ENCODE measurements at regions not wholly inside any gene's neighbourhood (a gene's known extent, or its start where the extent isn't known, plus 50 kb on each side); places are given as distances from the start of the nearest gene placed in this dataset.
"Not testable (repeated sequence)": the region's sequence is repeated elsewhere in the genome, so short reads cannot be mapped to it uniquely, and the experiment has no call there.

- no peaks in the 10 kb centered on the region for H3K4me1 ChIP-seq
- no peaks in the 10 kb centered on the region for H3K36me3 ChIP-seq
- intact Hi-C loops (cut with DNase I), result no loop called here
- H3K27ac ChIP-seq, result no peak overlapping the region
- no peak for DNase-seq (ENCODE audit: extremely low spot score in 2 of 2)
- H3K27me3 ChIP-seq, result no peaks in the 10 kb centered on the region
- no peaks in the 10 kb centered on the region for H3K9me3 ChIP-seq
- TF ChIP-seq POLR2A (IDR thresholded peaks at IDR 0.05) (no peak), CTCF (IDR thresholded peaks at IDR 0.05) (no peak), POLR2AphosphoS5 (IDR thresholded peaks at IDR 0.05; ENCODE audit: insufficient read depth in 1 of 2, low read depth in 1 of 2) (no peak)
- H3K4me3 ChIP-seq, result no peak overlapping the region
These were observed 399.8 kb downstream of the ADCYAP1 start for GRCh38 chr18:1304392-1304992.

GRCh38 chr18:1306641-1307040 is 402.0 kb downstream of the ADCYAP1 start:
- H3K4me1 ChIP-seq, result no peaks in the 10 kb centered on the region
- H3K27ac ChIP-seq, result no peak overlapping the region
- H3K36me3 ChIP-seq, result no peaks in the 10 kb centered on the region
- no peak for DNase-seq (ENCODE audit: extremely low spot score in 2 of 2)
- H3K27me3 ChIP-seq, result no peaks in the 10 kb centered on the region
- intact Hi-C loops (cut with DNase I), result no loop called here
- TF ChIP-seq POLR2A (IDR thresholded peaks at IDR 0.05) (no peak), CTCF (IDR thresholded peaks at IDR 0.05) (no peak), POLR2AphosphoS5 (IDR thresholded peaks at IDR 0.05; ENCODE audit: insufficient read depth in 1 of 2, low read depth in 1 of 2) (no peak)
- no peaks in the 10 kb centered on the region for H3K9me3 ChIP-seq
- no peak overlapping the region for H3K4me3 ChIP-seq

- Histone ChIP-seq H3K9me3 (no peaks in the 10 kb centered on the region), H3K4me1 (no peaks in the 10 kb centered on the region), H3K4me3 (no peak overlapping the region), H3K27me3 (no peaks in the 10 kb centered on the region), H3K27ac (no peak overlapping the region), H3K36me3 (no peaks in the 10 kb centered on the region)
- TF ChIP-seq POLR2AphosphoS5 (IDR thresholded peaks at IDR 0.05; ENCODE audit: insufficient read depth in 1 of 2, low read depth in 1 of 2) (no peak), POLR2A (IDR thresholded peaks at IDR 0.05) (no peak), CTCF (IDR thresholded peaks at IDR 0.05) (no peak)
- intact Hi-C loops (cut with DNase I), result no loop called here
- DNase-seq (ENCODE audit: extremely low spot score in 2 of 2), result no peak
These were observed 404.0 kb downstream of the ADCYAP1 start for GRCh38 chr18:1308686-1309085.

GRCh38 chr18:1311376-1311775 is 406.7 kb downstream of the ADCYAP1 start:
- H3K9me3 ChIP-seq, result no peaks in the 10 kb centered on the region
- H3K36me3 ChIP-seq, result no peaks in the 10 kb centered on the region
- H3K27ac ChIP-seq, result no peak overlapping the region
- no peaks in the 10 kb centered on the region for H3K27me3 ChIP-seq
- no peak overlapping the region for H3K4me3 ChIP-seq
- no peak for TF ChIP-seq POLR2A (IDR thresholded peaks at IDR 0.05)
- no peak for TF ChIP-seq CTCF (IDR thresholded peaks at IDR 0.05)
- no peak for TF ChIP-seq POLR2AphosphoS5 (IDR thresholded peaks at IDR 0.05; ENCODE audit: insufficient read depth in 1 of 2, low read depth in 1 of 2)
- intact Hi-C loops (cut with DNase I), result no loop called here
- no peak for DNase-seq (ENCODE audit: extremely low spot score in 2 of 2)
- no peaks in the 10 kb centered on the region for H3K4me1 ChIP-seq

- H3K27ac ChIP-seq; H3K9me3 ChIP-seq; H3K36me3 ChIP-seq; DNase-seq (ENCODE audit: extremely low spot score in 2 of 2); H3K4me3 ChIP-seq; intact Hi-C loops (cut with DNase I); H3K4me1 ChIP-seq; H3K27me3 ChIP-seq: not testable (repeated sequence)
These were observed 430.7 kb downstream of the ADCYAP1 start for GRCh38 chr18:1335345-1335744.
